BLaER1 treated with 17β-estradiol and CSF1 and Interleukin-3, amounts not matched to agents 10 nM and 100 nM (cell line): ENCODE measurements at regions not wholly inside any gene's neighbourhood (a gene's known extent, or its start where the extent isn't known, plus 50 kb on each side); places are given as distances from the start of the nearest gene placed in this dataset.
"Not testable (repeated sequence)": the region's sequence is repeated elsewhere in the genome, so short reads cannot be mapped to it uniquely, and the experiment has no call there.

Source experiments
- H3K27ac ChIP-seq, 11 experiments: shearing (Covaris generic); formaldehyde crosslinking; 2 replicates each; pipeline ENCODE4 v1.8.1; 2022
- H3K27me3 ChIP-seq, 11 experiments: shearing (Covaris generic); formaldehyde crosslinking; 2 replicates each; pipeline ENCODE4 v1.8.1; 2022
- H3K36me3 ChIP-seq, 11 experiments: shearing (Covaris generic); formaldehyde crosslinking; 2 replicates each; pipeline ENCODE4 v1.8.1; 2022
- H3K4me1 ChIP-seq, 10 experiments: shearing (Covaris generic); formaldehyde crosslinking; 2 replicates each; pipeline ENCODE4 v1.8.1; 2022
- H3K4me2 ChIP-seq, 11 experiments: shearing (Covaris generic); formaldehyde crosslinking; 2 replicates each; pipeline ENCODE4 v1.8.1; 2022
- H3K4me3 ChIP-seq, 10 experiments: shearing (Covaris generic); formaldehyde crosslinking; 2 replicates each; pipeline ENCODE4 v1.8.1; 2022
- H3K9ac ChIP-seq, 11 experiments: shearing (Covaris generic); formaldehyde crosslinking; 2 replicates each; pipeline ENCODE4 v1.8.1; 2022
- H3K9me3 ChIP-seq, 11 experiments: shearing (Covaris generic); formaldehyde crosslinking; replicated peaks in 1 of 11; 2 replicates each; pipeline ENCODE4 v1.8.1; 2022
- H4K20me1 ChIP-seq, 11 experiments: shearing (Covaris generic); formaldehyde crosslinking; 2 replicates each; pipeline ENCODE4 v1.8.1; 2022
- Cebpa-rat ChIP-seq, 11 experiments: shearing (Covaris generic); IDR thresholded peaks; 2 replicates each; pipeline ENCODE4 v1.8.1; 2022

DNA sequence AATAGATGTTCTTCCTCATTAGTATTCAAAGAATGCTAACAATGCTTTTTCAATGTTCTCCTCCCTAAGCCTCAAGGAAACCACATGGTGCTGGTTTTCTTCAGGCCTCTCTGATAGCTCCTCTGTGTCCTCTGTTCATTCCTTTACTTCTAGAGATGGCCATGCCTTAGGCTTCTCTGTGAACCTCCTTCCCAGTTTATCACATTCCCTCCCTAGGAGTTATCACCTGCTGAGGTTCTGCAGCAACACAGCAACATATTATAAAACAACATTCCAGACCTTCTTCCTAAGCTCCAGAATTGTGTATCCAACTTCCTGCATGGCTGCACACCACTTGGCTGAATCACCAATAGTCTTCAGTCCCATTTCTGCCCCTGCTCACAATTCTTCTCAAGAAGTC lies 325.5 kb downstream of the IRS1 start:
- H3K4me3 ChIP-seq: no peak overlapping the region
- no peaks in the 10 kb centered on the region for H4K20me1 ChIP-seq
- H3K9ac ChIP-seq: no peak overlapping the region
- H3K4me1 ChIP-seq: no peaks in the 10 kb centered on the region
- peaks cover 0 to 4% (median 0%) of the 10 kb centered on the region in 11 experiments; a peak in 2 of 22 replicates for H3K9me3 ChIP-seq
- no peak for TF ChIP-seq Cebpa-rat (IDR thresholded peaks at IDR 0.05)
- H3K27me3 ChIP-seq: no peaks in the 10 kb centered on the region
- no peak overlapping the region for H3K4me2 ChIP-seq
- H3K27ac ChIP-seq: no peak overlapping the region
- H3K36me3 ChIP-seq: no peaks in the 10 kb centered on the region

DNA sequence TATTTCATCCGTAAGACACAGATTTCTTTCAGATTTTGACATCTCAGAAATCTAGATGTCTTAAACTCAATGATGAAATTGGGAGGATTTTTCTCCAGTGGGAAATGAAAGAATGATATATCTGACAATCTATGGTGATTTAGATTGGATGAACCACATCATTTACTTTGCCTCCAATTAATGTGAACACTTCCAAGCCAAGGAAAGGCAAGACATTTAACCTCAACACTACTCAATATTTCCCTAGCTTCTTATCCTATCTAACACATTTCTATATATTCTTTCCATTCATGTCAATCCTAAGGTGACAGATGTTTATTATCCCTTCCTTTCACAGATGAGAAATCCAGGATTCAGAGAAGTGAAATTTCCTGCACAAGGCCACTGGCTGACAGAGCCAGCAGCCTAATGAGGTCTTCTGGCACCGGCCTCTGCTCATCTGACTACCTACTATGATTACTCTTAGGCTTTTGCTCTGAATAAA lies 327.6 kb downstream of the IRS1 start:
- Histone ChIP-seq H3K4me2 (no peak overlapping the region), H3K4me3 (no peak overlapping the region), H3K4me1 (no peaks in the 10 kb centered on the region), H3K9me3 (peaks cover 0 to 4% (median 0%) of the 10 kb centered on the region in 11 experiments; a peak in 2 of 22 replicates), H3K36me3 (no peaks in the 10 kb centered on the region), H3K27ac (no peak overlapping the region), H3K27me3 (no peaks in the 10 kb centered on the region), H4K20me1 (no peaks in the 10 kb centered on the region), H3K9ac (no peak overlapping the region)
- TF ChIP-seq Cebpa-rat (IDR thresholded peaks at IDR 0.05): no peak

DNA sequence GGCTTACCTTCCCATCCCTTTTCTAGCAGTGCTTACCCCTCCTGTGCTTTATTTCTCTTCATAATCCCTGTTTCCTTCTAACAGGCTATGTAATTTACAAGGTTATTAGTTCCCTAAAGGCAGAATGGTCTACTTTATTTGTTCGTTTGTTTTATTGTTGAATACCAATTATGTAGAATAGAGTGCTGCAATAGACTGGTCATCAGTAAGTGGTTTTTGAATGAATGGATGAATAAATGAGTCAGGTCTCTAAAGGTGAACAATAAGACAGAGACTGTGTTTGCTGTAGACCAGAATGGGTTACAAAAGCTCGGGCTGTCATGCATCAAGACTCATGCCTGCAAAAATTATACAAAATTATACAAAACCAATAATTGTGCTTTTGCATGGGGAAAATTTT lies 332.0 kb downstream of the IRS1 start:
- no peaks in the 10 kb centered on the region for H4K20me1 ChIP-seq
- H3K4me3 ChIP-seq: no peak overlapping the region
- no peaks in the 10 kb centered on the region for H3K27me3 ChIP-seq
- H3K27ac ChIP-seq: no peak overlapping the region
- H3K36me3 ChIP-seq: no peaks in the 10 kb centered on the region
- TF ChIP-seq Cebpa-rat (IDR thresholded peaks at IDR 0.05): no peak
- no peaks in the 10 kb centered on the region for H3K4me1 ChIP-seq
- no peak overlapping the region for H3K4me2 ChIP-seq
- H3K9ac ChIP-seq: no peak overlapping the region
- peaks cover 0 to 7% (median 0%) of the 10 kb centered on the region in 11 experiments; a peak in 3 of 22 replicates for H3K9me3 ChIP-seq

DNA sequence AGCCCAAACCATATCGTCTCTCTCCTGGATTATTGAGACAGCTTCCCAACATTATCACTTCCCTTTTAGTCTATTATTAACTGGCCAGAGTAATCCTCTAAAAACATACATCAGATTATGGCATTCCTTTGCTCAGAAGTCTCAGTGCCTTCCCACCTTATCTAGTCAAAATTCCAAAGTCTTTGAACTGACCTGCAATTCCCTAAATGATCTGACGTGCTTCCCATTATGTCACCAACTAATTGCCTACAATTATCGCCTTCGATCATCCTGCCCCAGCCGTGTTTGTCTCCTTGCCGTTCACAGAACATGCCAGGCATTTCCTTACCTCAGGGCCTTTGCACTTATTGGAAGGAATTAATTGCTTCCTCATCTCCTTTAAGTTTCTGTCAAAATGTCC lies 332.4 kb downstream of the IRS1 start:
- Histone ChIP-seq H4K20me1 (no peaks in the 10 kb centered on the region), H3K36me3 (no peaks in the 10 kb centered on the region), H3K27me3 (no peaks in the 10 kb centered on the region), H3K27ac (no peak overlapping the region), H3K4me3 (no peak overlapping the region), H3K4me2 (no peak overlapping the region), H3K9ac (no peak overlapping the region), H3K9me3 (peaks cover 0 to 11% (median 1%) of the 10 kb centered on the region in 11 experiments; a peak in 5 of 22 replicates), H3K4me1 (no peaks in the 10 kb centered on the region)
- TF ChIP-seq Cebpa-rat (IDR thresholded peaks at IDR 0.05): no peak

DNA sequence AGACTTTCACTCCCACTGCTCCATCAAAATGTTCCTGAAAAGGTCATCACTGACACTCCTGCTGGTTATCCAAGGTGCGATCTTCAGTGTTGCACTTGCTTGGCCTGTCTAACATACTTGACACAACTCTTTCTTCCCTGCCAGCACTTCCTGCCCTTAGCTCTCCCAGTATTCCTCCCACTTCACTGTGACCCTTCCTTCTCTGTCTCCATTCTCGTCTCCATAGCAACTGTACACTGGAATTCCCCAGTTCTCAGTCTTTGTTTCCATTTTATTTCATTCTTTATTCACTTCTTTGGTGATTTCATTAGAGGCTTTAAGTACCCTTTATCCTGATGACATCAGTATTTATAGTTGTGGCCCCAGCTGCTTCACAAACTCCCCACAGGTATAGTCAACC lies 333.0 kb downstream of the IRS1 start:
- no peak overlapping the region for H3K4me3 ChIP-seq
- H3K27me3 ChIP-seq: no peaks in the 10 kb centered on the region
- H3K27ac ChIP-seq: no peak overlapping the region
- no peak for TF ChIP-seq Cebpa-rat (IDR thresholded peaks at IDR 0.05)
- no peaks in the 10 kb centered on the region for H3K36me3 ChIP-seq
- H3K9me3 ChIP-seq: peaks cover 0 to 16% (median 6%) of the 10 kb centered on the region in 11 experiments; a peak in 7 of 22 replicates
- H3K4me2 ChIP-seq: no peak overlapping the region
- H3K9ac ChIP-seq: no peak overlapping the region
- no peaks in the 10 kb centered on the region for H4K20me1 ChIP-seq
- no peaks in the 10 kb centered on the region for H3K4me1 ChIP-seq

DNA sequence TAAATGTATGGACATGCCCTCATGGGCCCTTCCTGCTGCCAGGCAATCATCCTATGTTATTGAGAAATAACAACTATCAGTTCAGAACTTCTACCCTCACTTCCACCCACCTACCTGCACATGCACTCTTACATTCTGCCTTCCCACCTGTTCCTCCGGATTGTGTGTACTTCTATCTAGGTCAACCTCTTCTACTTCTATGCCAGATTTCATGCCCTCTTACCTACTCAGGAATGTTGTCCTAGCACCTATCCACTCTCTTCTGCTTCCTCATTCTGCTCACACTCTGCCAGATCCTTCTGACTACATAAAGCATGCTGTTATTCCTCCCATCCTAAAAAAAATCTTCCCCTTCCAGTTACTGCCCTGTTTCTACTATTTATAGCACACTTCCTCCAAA lies 333.5 kb downstream of the IRS1 start:
- Histone ChIP-seq H3K27ac (no peak overlapping the region), H3K27me3 (no peaks in the 10 kb centered on the region), H3K36me3 (no peaks in the 10 kb centered on the region), H3K9me3 (peaks cover 0 to 16% (median 6%) of the 10 kb centered on the region in 11 experiments; a peak in 7 of 22 replicates), H4K20me1 (no peaks in the 10 kb centered on the region), H3K4me3 (no peak overlapping the region), H3K4me2 (no peak overlapping the region), H3K4me1 (no peaks in the 10 kb centered on the region), H3K9ac (no peak overlapping the region)
- TF ChIP-seq Cebpa-rat (IDR thresholded peaks at IDR 0.05): no peak

DNA sequence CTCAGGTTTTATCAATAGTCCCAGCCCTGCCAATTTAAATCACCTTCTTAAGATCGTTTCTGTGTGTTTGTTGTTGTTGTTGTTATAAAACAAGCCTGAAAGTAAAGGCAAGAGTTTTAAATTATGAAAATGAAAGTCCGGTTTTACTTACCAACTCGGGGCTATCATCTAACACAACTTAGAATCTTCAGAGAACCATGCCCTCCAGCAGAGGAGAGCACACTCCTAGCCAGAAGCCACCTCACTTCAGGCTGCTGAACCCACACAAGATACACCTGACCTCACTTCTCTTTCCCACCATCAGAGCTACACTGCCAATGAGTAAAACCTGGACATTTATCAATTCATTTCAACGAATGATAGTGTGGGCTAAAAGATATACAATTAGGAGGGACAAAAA lies 335.2 kb downstream of the IRS1 start:
- H3K4me2 ChIP-seq: no peak overlapping the region
- H3K9me3 ChIP-seq: peaks cover 0 to 16% (median 7%) of the 10 kb centered on the region in 11 experiments; a peak in 7 of 22 replicates
- H4K20me1 ChIP-seq: no peaks in the 10 kb centered on the region
- H3K4me3 ChIP-seq: no peak overlapping the region
- no peaks in the 10 kb centered on the region for H3K4me1 ChIP-seq
- H3K36me3 ChIP-seq: no peaks in the 10 kb centered on the region
- TF ChIP-seq Cebpa-rat (IDR thresholded peaks at IDR 0.05): no peak
- H3K9ac ChIP-seq: no peak overlapping the region
- no peaks in the 10 kb centered on the region for H3K27me3 ChIP-seq
- H3K27ac ChIP-seq: no peak overlapping the region

DNA sequence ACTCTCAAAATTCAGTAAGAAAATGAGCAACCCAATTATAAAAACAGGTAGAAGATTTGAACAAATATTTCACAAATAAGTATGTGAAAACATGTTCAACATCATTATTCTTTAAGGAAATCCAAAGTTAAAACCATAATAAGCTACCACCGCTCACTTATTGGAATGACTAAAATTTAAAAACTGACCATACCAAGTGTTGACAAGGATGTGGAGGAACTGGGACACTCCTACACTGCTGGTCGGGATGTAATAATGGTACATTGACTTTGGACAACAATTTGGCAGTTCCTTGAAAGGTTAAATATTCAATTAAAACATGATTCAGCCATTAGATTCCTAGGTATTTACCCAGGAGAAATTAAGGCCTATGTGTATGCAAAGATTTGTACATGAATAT lies 336.5 kb downstream of the IRS1 start:
- Histone ChIP-seq H3K36me3 (no peaks in the 10 kb centered on the region), H3K4me1 (no peaks in the 10 kb centered on the region), H3K9me3 (peaks cover 0 to 16% (median 7%) of the 10 kb centered on the region in 11 experiments; a peak in 7 of 22 replicates), H4K20me1 (no peaks in the 10 kb centered on the region), H3K9ac (no peak overlapping the region), H3K27ac (no peak overlapping the region), H3K27me3 (no peaks in the 10 kb centered on the region), H3K4me2 (no peak overlapping the region), H3K4me3 (no peak overlapping the region)
- TF ChIP-seq Cebpa-rat (IDR thresholded peaks at IDR 0.05): no peak

DNA sequence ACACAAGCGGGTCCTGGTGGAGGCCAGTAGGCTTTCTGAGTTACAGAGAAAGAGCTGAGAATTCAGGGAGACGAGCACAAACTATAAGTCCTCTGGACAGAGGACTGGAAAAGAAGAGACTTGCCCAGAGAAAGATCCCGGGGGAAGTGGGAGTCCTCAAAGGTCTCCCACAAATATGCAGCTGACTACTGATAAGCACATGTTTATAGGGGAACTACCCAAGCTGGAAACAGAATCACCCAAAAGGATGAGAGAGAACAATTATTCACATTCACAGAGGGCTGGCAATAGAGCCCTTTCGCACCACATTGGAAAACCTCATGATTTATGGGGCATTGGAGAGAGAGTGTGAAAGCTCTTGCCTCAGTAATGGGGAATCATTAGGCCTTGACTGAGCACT lies 337.6 kb downstream of the IRS1 start:
- Histone ChIP-seq H3K4me3 (no peak overlapping the region), H3K9ac (no peak overlapping the region), H4K20me1 (no peaks in the 10 kb centered on the region), H3K27ac (no peak overlapping the region), H3K4me1 (no peaks in the 10 kb centered on the region), H3K9me3 (peaks cover 0 to 16% (median 7%) of the 10 kb centered on the region in 11 experiments; a peak in 8 of 22 replicates), H3K36me3 (no peaks in the 10 kb centered on the region), H3K4me2 (no peak overlapping the region), H3K27me3 (no peaks in the 10 kb centered on the region)
- TF ChIP-seq Cebpa-rat (IDR thresholded peaks at IDR 0.05): no peak

DNA sequence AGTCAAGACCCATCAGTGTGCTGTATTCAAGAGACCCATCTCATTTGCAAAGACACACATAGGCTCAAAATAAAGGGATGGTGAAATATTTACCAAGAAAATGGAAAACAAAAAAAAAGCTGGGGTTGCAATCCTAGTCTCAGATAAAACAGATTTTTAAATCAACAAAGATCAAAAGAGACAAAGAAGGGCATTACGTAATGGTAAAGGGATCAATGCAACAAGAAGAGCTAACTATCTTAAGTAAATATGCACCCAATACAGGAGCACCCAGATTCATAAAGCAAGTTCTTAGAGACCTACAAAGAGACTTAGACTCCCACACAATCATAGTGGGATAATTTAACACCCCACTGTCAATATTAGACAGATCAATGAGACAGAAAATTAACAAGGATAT lies 343.5 kb downstream of the IRS1 start:
- not testable (repeated sequence) for H3K9ac ChIP-seq, H3K36me3 ChIP-seq, H3K4me3 ChIP-seq, H3K4me2 ChIP-seq, H4K20me1 ChIP-seq, H3K4me1 ChIP-seq, H3K27me3 ChIP-seq, H3K27ac ChIP-seq
- H3K9me3 ChIP-seq: peaks cover 0 to 31% (median 17%) of the 10 kb centered on the region in 11 experiments; a peak in 15 of 22 replicates
